Mesendoderm (in vitro differentiated cells): ENCODE measurements at regions not wholly inside any gene's neighbourhood (a gene's known extent, or its start where the extent isn't known, plus 50 kb on each side); places are given as distances from the start of the nearest gene placed in this dataset.

Experiments used
- DNase-seq: peaks from one replicate; pipeline ENCODE4 v3.0.0; 2013
- H2AK5ac ChIP-seq: 2 replicates; pipeline ENCODE4 v1.6.1; 2013; ENCODE audit warnings: low read length, inconsistent platforms
- H2BK120ac ChIP-seq: 2 replicates; pipeline ENCODE4 v1.6.1; 2013; ENCODE audit warnings: low read depth, mild to moderate bottlenecking, low read length, moderate library complexity, mixed read lengths
- H2BK15ac ChIP-seq: replicated peaks from 2 replicates; pipeline ENCODE4 v1.6.1; 2013; ENCODE audit warnings: low read depth, mild to moderate bottlenecking, moderate library complexity
- H2BK5ac ChIP-seq: 2 replicates; pipeline ENCODE4 v1.6.1; 2013; ENCODE audit warnings: low read length, inconsistent platforms
- H3K18ac ChIP-seq: 2 replicates; pipeline ENCODE4 v1.6.1; 2013; ENCODE audit warnings: mild to moderate bottlenecking, low read length, mixed read lengths
- H3K23ac ChIP-seq: one replicate; pipeline ENCODE4 v1.6.1; 2013; ENCODE audit warnings: low read length
- H3K27ac ChIP-seq: 2 replicates; pipeline ENCODE4 v1.5.1; 2013; ENCODE audit warnings: low read depth, mild to moderate bottlenecking, inconsistent platforms, low read length, moderate library complexity
- H3K27me3 ChIP-seq: 2 replicates; pipeline ENCODE4 v1.6.1; 2013; ENCODE audit warnings: low read length, control low read depth, mild to moderate bottlenecking, inconsistent platforms; ENCODE audit not compliant: insufficient read depth, poor library complexity
- H3K36me3 ChIP-seq: 2 replicates; pipeline ENCODE4 v1.6.1; 2013; ENCODE audit warnings: low read length, inconsistent platforms; ENCODE audit not compliant: control insufficient read depth, insufficient read depth
- H3K4ac ChIP-seq: one replicate; pipeline ENCODE4 v1.6.1; 2013; ENCODE audit warnings: low read depth, mild to moderate bottlenecking, low read length, moderate library complexity
- H3K4me1 ChIP-seq: 2 replicates; pipeline ENCODE4 v1.6.1; 2013; ENCODE audit warnings: low read depth, low read length, inconsistent platforms; ENCODE audit not compliant: control insufficient read depth
- H3K4me2 ChIP-seq: 2 replicates; pipeline ENCODE4 v1.6.1; 2013; ENCODE audit warnings: low read length
- H3K4me3 ChIP-seq: 2 replicates; pipeline ENCODE4 v1.5.1; 2013; ENCODE audit warnings: mild to moderate bottlenecking, low read length
- H3K56ac ChIP-seq: one replicate; pipeline ENCODE4 v1.6.1; 2013; ENCODE audit warnings: low read length
- H3K79me1 ChIP-seq: 2 replicates; pipeline ENCODE4 v1.6.1; 2013; ENCODE audit warnings: low read length, inconsistent platforms
- H3K79me2 ChIP-seq: 2 replicates; pipeline ENCODE4 v1.6.1; 2013; ENCODE audit warnings: mild to moderate bottlenecking, low read length; ENCODE audit not compliant: control insufficient read depth, insufficient read depth
- H3K9ac ChIP-seq: 2 replicates; pipeline ENCODE4 v1.6.1; 2013; ENCODE audit warnings: low read length, inconsistent platforms
- H4K5ac ChIP-seq: one replicate; pipeline ENCODE4 v1.6.1; 2013; ENCODE audit warnings: low read length
- H4K8ac ChIP-seq: one replicate; pipeline ENCODE4 v1.6.1; 2013; ENCODE audit warnings: low read depth, mild to moderate bottlenecking, control low read depth, low read length, moderate library complexity
- WGBS: extraction: QIAGEN DNeasy Blood & Tissue Kit; methylation state at CpG from one replicate; pipeline ENCODE4 v1.1.7; 2013; ENCODE audit warnings: low lambda C conversion rate, missing lambda C conversion rate; ENCODE audit not compliant: insufficient coverage; ENCODE audit errors: extremely low coverage; 5-methylcytosine and 5-hydroxymethylcytosine counted together

- H2AK5ac ChIP-seq: no peak overlapping the region
- no peak overlapping the region for H4K5ac ChIP-seq
- WGBS: no CpG with 5 or more reads among the region's 7 CpGs
Measured at GRCh38 chr13:73250061-73250460, 191.3 kb downstream of the KLF5 start.

GRCh38 chr13:73248711-73249580, 190.1 kb downstream of the KLF5 start:
- no peak overlapping the region for H4K5ac ChIP-seq
- no peaks in the 10 kb centered on the region for H3K79me2 ChIP-seq
- no peak overlapping the region for H4K8ac ChIP-seq
- no peak overlapping the region for H2BK5ac ChIP-seq
- no peaks in the 10 kb centered on the region for H3K27me3 ChIP-seq
- no peaks in the 10 kb centered on the region for H3K79me1 ChIP-seq
- no peak overlapping the region for H3K4me2 ChIP-seq
- no peak overlapping the region for H2BK15ac ChIP-seq
- H3K18ac ChIP-seq: no peak overlapping the region
- DNase-seq: peak; percentile 86
- H3K9ac ChIP-seq: no peak overlapping the region
- H3K27ac ChIP-seq: no peak overlapping the region
- no peak overlapping the region for H3K56ac ChIP-seq
- no CpG with 5 or more reads among the region's 7 CpGs for WGBS
- H3K4me1 ChIP-seq: peaks cover 5% of the 10 kb centered on the region
- H3K36me3 ChIP-seq: no peaks in the 10 kb centered on the region
- no peak overlapping the region for H3K4ac ChIP-seq
- no peak overlapping the region for H2AK5ac ChIP-seq
- no peak overlapping the region for H3K23ac ChIP-seq
- H2BK120ac ChIP-seq: no peak overlapping the region
- no peak overlapping the region for H3K4me3 ChIP-seq

More at GRCh38 chr13:73250061-73250460, 191.3 kb downstream of the KLF5 start:
- Histone ChIP-seq H3K4me3 (no peak overlapping the region), H2BK15ac (peak overlapping the region; percentile 9), H3K23ac (no peak overlapping the region), H2BK120ac (no peak overlapping the region), H3K56ac (no peak overlapping the region), H3K9ac (no peak overlapping the region), H3K27me3 (no peaks in the 10 kb centered on the region), H4K8ac (no peak overlapping the region), H3K4ac (no peak overlapping the region), H2BK5ac (no peak overlapping the region), H3K79me1 (no peaks in the 10 kb centered on the region), H3K4me1 (peaks cover 5% of the 10 kb centered on the region), H3K79me2 (no peaks in the 10 kb centered on the region), H3K4me2 (no peak overlapping the region), H3K27ac (no peak overlapping the region), H3K36me3 (no peaks in the 10 kb centered on the region), H3K18ac (no peak overlapping the region)
- DNase-seq: no peak

GRCh38 chr13:73248154-73248553, 189.3 kb downstream of the KLF5 start:
- Histone ChIP-seq H3K4me1 (peaks cover 5% of the 10 kb centered on the region), H3K18ac (no peak overlapping the region)

GRCh38 chr13:73245246-73245645, 186.4 kb downstream of the KLF5 start:
- Histone ChIP-seq H4K8ac (no peak overlapping the region), H3K36me3 (no peaks in the 10 kb centered on the region), H3K79me2 (no peaks in the 10 kb centered on the region), H3K4me1 (peaks cover 2% of the 10 kb centered on the region), H2BK120ac (no peak overlapping the region), H3K4me2 (no peak overlapping the region), H2BK5ac (no peak overlapping the region), H2AK5ac (no peak overlapping the region), H3K23ac (no peak overlapping the region), H3K4me3 (no peak overlapping the region), H3K9ac (no peak overlapping the region), H2BK15ac (no peak overlapping the region), H3K56ac (no peak overlapping the region), H3K4ac (no peak overlapping the region), H3K27ac (no peak overlapping the region), H3K27me3 (no peaks in the 10 kb centered on the region), H3K18ac (no peak overlapping the region), H3K79me1 (no peaks in the 10 kb centered on the region), H4K5ac (no peak overlapping the region)
- WGBS: no CpG with 5 or more reads among the region's 6 CpGs
- peak; percentile 37 for DNase-seq

More at GRCh38 chr13:73248154-73248553, 189.3 kb downstream of the KLF5 start:
- H3K27me3 ChIP-seq: no peaks in the 10 kb centered on the region
- H4K5ac ChIP-seq: no peak overlapping the region
- H3K56ac ChIP-seq: no peak overlapping the region
- no peak overlapping the region for H3K4ac ChIP-seq
- DNase-seq: no peak
- H3K4me2 ChIP-seq: no peak overlapping the region
- H3K9ac ChIP-seq: no peak overlapping the region
- H2AK5ac ChIP-seq: no peak overlapping the region
- H3K79me2 ChIP-seq: no peaks in the 10 kb centered on the region
- no peak overlapping the region for H2BK5ac ChIP-seq
- no peak overlapping the region for H2BK120ac ChIP-seq
- H3K79me1 ChIP-seq: no peaks in the 10 kb centered on the region
- no peak overlapping the region for H3K4me3 ChIP-seq
- WGBS: no CpG with 5 or more reads among the region's 3 CpGs
- no peak overlapping the region for H4K8ac ChIP-seq
- no peak overlapping the region for H3K27ac ChIP-seq
- H2BK15ac ChIP-seq: no peak overlapping the region
- H3K23ac ChIP-seq: no peak overlapping the region
- no peaks in the 10 kb centered on the region for H3K36me3 ChIP-seq

- Histone ChIP-seq H3K79me1 (no peaks in the 10 kb centered on the region), H3K9ac (no peak overlapping the region), H2BK120ac (no peak overlapping the region), H3K27ac (no peak overlapping the region), H2BK5ac (no peak overlapping the region), H2BK15ac (no peak overlapping the region), H2AK5ac (no peak overlapping the region), H3K4ac (peak overlapping the region; percentile 43), H3K4me2 (no peak overlapping the region), H4K5ac (no peak overlapping the region), H4K8ac (no peak overlapping the region), H3K23ac (no peak overlapping the region), H3K4me3 (no peak overlapping the region), H3K56ac (no peak overlapping the region), H3K79me2 (no peaks in the 10 kb centered on the region), H3K18ac (peak overlapping the region; percentile 87), H3K27me3 (no peaks in the 10 kb centered on the region), H3K36me3 (no peaks in the 10 kb centered on the region), H3K4me1 (peaks cover 2% of the 10 kb centered on the region)
- WGBS: no CpG with 5 or more reads among the region's 4 CpGs
- DNase-seq: no peak
Measured at GRCh38 chr13:73244467-73244866, 185.7 kb downstream of the KLF5 start.
